ENCODE measurements at regions not wholly inside any gene's neighbourhood (a gene's known extent, or its start where the extent isn't known, plus 50 kb on each side); places are given as distances from the start of the nearest gene placed in this dataset.

GRCh38 chr18:45149712-45150111 is 465.6 kb upstream of the SLC14A2 start:
- TF ChIP-seq, protein P1, sequence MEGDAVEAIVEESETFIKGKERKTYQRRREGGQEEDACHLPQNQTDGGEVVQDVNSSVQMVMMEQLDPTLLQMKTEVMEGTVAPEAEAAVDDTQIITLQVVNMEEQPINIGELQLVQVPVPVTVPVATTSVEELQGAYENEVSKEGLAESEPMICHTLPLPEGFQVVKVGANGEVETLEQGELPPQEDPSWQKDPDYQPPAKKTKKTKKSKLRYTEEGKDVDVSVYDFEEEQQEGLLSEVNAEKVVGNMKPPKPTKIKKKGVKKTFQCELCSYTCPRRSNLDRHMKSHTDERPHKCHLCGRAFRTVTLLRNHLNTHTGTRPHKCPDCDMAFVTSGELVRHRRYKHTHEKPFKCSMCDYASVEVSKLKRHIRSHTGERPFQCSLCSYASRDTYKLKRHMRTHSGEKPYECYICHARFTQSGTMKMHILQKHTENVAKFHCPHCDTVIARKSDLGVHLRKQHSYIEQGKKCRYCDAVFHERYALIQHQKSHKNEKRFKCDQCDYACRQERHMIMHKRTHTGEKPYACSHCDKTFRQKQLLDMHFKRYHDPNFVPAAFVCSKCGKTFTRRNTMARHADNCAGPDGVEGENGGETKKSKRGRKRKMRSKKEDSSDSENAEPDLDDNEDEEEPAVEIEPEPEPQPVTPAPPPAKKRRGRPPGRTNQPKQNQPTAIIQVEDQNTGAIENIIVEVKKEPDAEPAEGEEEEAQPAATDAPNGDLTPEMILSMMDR (IDR thresholded peaks at IDR 0.05) = no peak
- Histone ChIP-seq H3K27ac (ENCODE audit: low read depth in 1 of 2, low read length in 2 of 2) (no peak overlapping the region), H3K36me3 (ENCODE audit: insufficient read depth, low read length) (no peaks in the 10 kb centered on the region), H3K9me3 (ENCODE audit: control insufficient read depth in 1 of 2, insufficient read depth in 1 of 2, low read length in 2 of 2) (no peaks in the 10 kb centered on the region), H3K4me3 (ENCODE audit: low read length) (no peak overlapping the region), H3K4me1 (ENCODE audit: insufficient read depth, low read length) (no peaks in the 10 kb centered on the region), H3K27me3 (ENCODE audit: control insufficient read depth in 1 of 2, insufficient read depth in 2 of 2, low read length in 2 of 2) (no peaks in the 10 kb centered on the region)
- ATAC-seq (ENCODE audit: poor library complexity) (no peak), DNase-seq (no peak)
- Mint-ChIP-seq H3K4me1 (ENCODE audit: low read depth) (no peaks in the 10 kb centered on the region), H3K27me3 (no peaks in the 10 kb centered on the region), H3K27ac (no peak overlapping the region), H3K9me3 (peaks cover 2% of the 10 kb centered on the region), H3K4me3 (no peak overlapping the region), H3K36me3 (ENCODE audit: low read depth) (no peaks in the 10 kb centered on the region)
- ChIA-PET POLR2A (no interaction called here), CTCF (no interaction called here)
- intact Hi-C loops (cut with DNase I, micrococcal nuclease) = no loop called here

DNA sequence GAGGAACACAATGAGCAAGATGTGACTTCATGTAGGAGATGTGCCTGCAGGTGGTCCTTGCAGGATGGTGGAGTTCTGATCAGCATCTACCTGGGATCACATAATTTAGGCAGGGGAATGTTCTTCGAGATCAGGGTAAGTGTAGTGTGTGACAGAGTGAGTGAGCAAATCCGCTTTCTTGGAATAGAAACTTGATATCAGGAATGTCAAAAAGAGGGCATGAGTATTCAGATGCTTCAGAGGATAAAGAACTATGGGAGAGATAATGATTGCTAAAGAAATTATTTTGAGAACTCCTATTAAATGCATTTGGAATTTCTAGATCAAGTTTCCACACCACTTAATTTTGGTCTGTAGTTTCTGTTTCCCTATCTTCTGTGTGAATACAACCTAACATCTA is 463.6 kb upstream of the SLC14A2 start:
- no peaks in the 10 kb centered on the region for H3K36me3 ChIP-seq (ENCODE audit: insufficient read depth, low read length)
- ChIA-PET POLR2A (no interaction called here), CTCF (no interaction called here)
- no peaks in the 10 kb centered on the region for H3K27me3 ChIP-seq (ENCODE audit: control insufficient read depth in 1 of 2, insufficient read depth in 2 of 2, low read length in 2 of 2)
- no peaks in the 10 kb centered on the region for H3K4me1 Mint-ChIP-seq (ENCODE audit: low read depth)
- H3K4me3 ChIP-seq (ENCODE audit: low read length) = no peak overlapping the region
- H3K27me3 Mint-ChIP-seq = peaks cover 11% of the 10 kb centered on the region
- H3K27ac Mint-ChIP-seq = no peak overlapping the region
- no peak overlapping the region for H3K27ac ChIP-seq (ENCODE audit: low read depth in 1 of 2, low read length in 2 of 2)
- ATAC-seq (ENCODE audit: poor library complexity) (no peak), DNase-seq (no peak)
- no peak overlapping the region for H3K4me3 Mint-ChIP-seq
- H3K36me3 Mint-ChIP-seq (ENCODE audit: low read depth) = no peaks in the 10 kb centered on the region
- H3K9me3 Mint-ChIP-seq = no peaks in the 10 kb centered on the region
- no peaks in the 10 kb centered on the region for H3K4me1 ChIP-seq (ENCODE audit: insufficient read depth, low read length)
- no peaks in the 10 kb centered on the region for H3K9me3 ChIP-seq (ENCODE audit: control insufficient read depth in 1 of 2, insufficient read depth in 1 of 2, low read length in 2 of 2)
- intact Hi-C loops (cut with DNase I, micrococcal nuclease) = no loop called here
- TF ChIP-seq, protein P1 (IDR thresholded peaks at IDR 0.05) = no peak

DNA sequence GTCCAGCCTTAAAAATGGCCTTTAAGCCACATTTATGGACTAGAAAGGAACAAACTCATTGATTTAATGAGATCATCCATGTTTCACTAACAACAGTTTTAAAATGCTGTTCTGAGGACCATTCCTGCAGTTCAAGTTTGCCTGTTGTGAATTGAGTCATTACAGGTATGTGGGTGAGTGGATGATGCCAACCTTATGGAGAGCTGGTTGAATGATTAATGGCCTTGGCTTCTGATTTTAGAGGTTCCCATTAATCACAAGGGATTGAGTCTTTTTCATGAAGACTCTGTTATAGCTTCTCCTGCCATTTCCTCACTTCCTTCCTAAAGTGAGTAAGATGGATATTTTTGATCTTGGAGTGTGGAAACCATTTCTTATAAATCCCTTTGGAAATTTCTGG is 459.8 kb upstream of the SLC14A2 start:
- Mint-ChIP-seq H3K4me3 (no peak overlapping the region), H3K9me3 (no peaks in the 10 kb centered on the region), H3K36me3 (ENCODE audit: low read depth) (no peaks in the 10 kb centered on the region), H3K27me3 (peaks cover 30% of the 10 kb centered on the region), H3K4me1 (ENCODE audit: low read depth) (no peaks in the 10 kb centered on the region), H3K27ac (no peak overlapping the region)
- no peak overlapping the region for H3K27ac ChIP-seq (ENCODE audit: low read depth in 1 of 2, low read length in 2 of 2)
- H3K4me3 ChIP-seq (ENCODE audit: low read length) = no peak overlapping the region
- no peaks in the 10 kb centered on the region for H3K27me3 ChIP-seq (ENCODE audit: control insufficient read depth in 1 of 2, insufficient read depth in 2 of 2, low read length in 2 of 2)
- ChIA-PET CTCF (no interaction called here), POLR2A (no interaction called here)
- DNase-seq = no peak
- intact Hi-C loops (cut with DNase I, micrococcal nuclease) = no loop called here
- TF ChIP-seq, protein P1 (IDR thresholded peaks at IDR 0.05) = no peak
- H3K4me1 ChIP-seq (ENCODE audit: insufficient read depth, low read length) = no peaks in the 10 kb centered on the region
- no peaks in the 10 kb centered on the region for H3K9me3 ChIP-seq (ENCODE audit: control insufficient read depth in 1 of 2, insufficient read depth in 1 of 2, low read length in 2 of 2)
- ATAC-seq (ENCODE audit: poor library complexity) = no peak
- no peaks in the 10 kb centered on the region for H3K36me3 ChIP-seq (ENCODE audit: insufficient read depth, low read length)
